ENCODE measurements at regions not wholly inside any gene's neighbourhood (a gene's known extent, or its start where the extent isn't known, plus 50 kb on each side); places are given as distances from the start of the nearest gene placed in this dataset.

GRCh38 chr16:64864232-64864809 lies 257.5 kb downstream of the CDH11 start:
- TF ChIP-seq CTCF (IDR thresholded peaks at IDR 0.05), result no peak
- TF ChIP-seq POLR2A (IDR thresholded peaks at IDR 0.05), result no peak
- TF ChIP-seq EP300 (IDR thresholded peaks at IDR 0.05), result no peak

Measured in stomach (tissue), 4 donors.